ENCODE measurements at regions not wholly inside any gene's neighbourhood (a gene's known extent, or its start where the extent isn't known, plus 50 kb on each side); places are given as distances from the start of the nearest gene placed in this dataset.

GRCh38 chr18:29605365-29605764, 1428.4 kb upstream of the CDH2 start:
- TF ChIP-seq CTCF (optimal IDR thresholded peaks at IDR 0.05 in 1 of 3, IDR thresholded peaks at IDR 0.05 in 1 of 3, conservative IDR thresholded peaks at IDR 0.05 in 1 of 3; ENCODE audit: extremely low read depth in 1 of 3, insufficient read depth in 2 of 3, low read length in 3 of 3) (no peak), EZH2 (IDR thresholded peaks at IDR 0.05; ENCODE audit: low read length) (no peak)
- FAIRE-seq: no peak
- no peak overlapping the region for H2AFZ ChIP-seq (ENCODE audit: control insufficient read depth, low read length)

DNA sequence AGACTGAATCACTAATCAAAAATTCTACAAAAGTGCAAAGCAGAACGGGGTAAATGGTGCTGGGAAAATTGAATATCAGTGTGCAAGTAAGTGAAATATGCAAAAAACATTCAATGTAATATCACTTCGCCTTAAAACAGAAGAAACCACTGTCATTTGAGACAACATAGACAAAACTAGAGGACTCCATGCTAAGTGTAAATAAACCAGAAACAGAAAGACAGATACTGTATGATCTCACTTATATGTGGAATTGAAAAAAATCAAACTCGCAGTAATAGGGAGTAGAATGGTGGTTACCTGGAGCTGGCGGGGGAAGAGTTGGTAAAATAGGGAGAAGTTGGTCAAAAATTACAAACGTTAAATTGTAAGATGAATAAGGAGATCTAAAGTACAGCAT, 1420.0 kb upstream of the CDH2 start:
- FAIRE-seq (peak; percentile 46), DNase-seq (ENCODE audit: low read depth, low spot score) (no peak)
- Histone ChIP-seq H2AFZ (ENCODE audit: control insufficient read depth, low read length) (no peak overlapping the region), H4K20me1 (ENCODE audit: control insufficient read depth, extremely low read depth, insufficient read depth, low read length) (no peaks in the 10 kb centered on the region), H3K9me3 (ENCODE audit: control insufficient read depth, low read depth, low read length) (no peaks in the 10 kb centered on the region), H3K36me3 (ENCODE audit: control insufficient read depth in 2 of 2, extremely low read depth in 1 of 2, insufficient read depth in 2 of 2, low read length in 2 of 2) (no peaks in the 10 kb centered on the region), H3K79me2 (ENCODE audit: control insufficient read depth, insufficient read depth, low read length) (no peaks in the 10 kb centered on the region), H3K4me1 (ENCODE audit: control insufficient read depth, extremely low read depth, insufficient read depth, low read length) (no peaks in the 10 kb centered on the region), H3K9me1 (ENCODE audit: control insufficient read depth, extremely low read depth, insufficient read depth, low read length) (no peaks in the 10 kb centered on the region), H3K27ac (ENCODE audit: control insufficient read depth, insufficient read depth, low read length) (no peak overlapping the region), H3K4me3 (ENCODE audit: control insufficient read depth in 2 of 3, extremely low read depth in 1 of 3, insufficient read depth in 2 of 3, low read depth in 1 of 3, low read length in 3 of 3) (no peak overlapping the region), H3K9ac (ENCODE audit: control insufficient read depth, extremely low read depth, insufficient read depth, low read length) (no peak overlapping the region), H3K4me2 (ENCODE audit: control insufficient read depth, extremely low read depth, insufficient read depth, low read depth, low read length) (no peak overlapping the region), H3K27me3 (ENCODE audit: control insufficient read depth, extremely low read depth, insufficient read depth, low read length) (no peaks in the 10 kb centered on the region)
- TF ChIP-seq EZH2 (IDR thresholded peaks at IDR 0.05; ENCODE audit: low read length) (no peak), CTCF (optimal IDR thresholded peaks at IDR 0.05 in 1 of 3, IDR thresholded peaks at IDR 0.05 in 1 of 3, conservative IDR thresholded peaks at IDR 0.05 in 1 of 3; ENCODE audit: extremely low read depth in 1 of 3, insufficient read depth in 2 of 3, low read length in 3 of 3) (no peak)
- dilution Hi-C loops (cut with MboI; ENCODE audit: extremely low pct_ligation_motif_present, low sequenced_read_pairs): no loop called here

More at GRCh38 chr18:29605365-29605764, 1428.4 kb upstream of the CDH2 start:
- no peaks in the 10 kb centered on the region for H3K79me2 ChIP-seq (ENCODE audit: control insufficient read depth, insufficient read depth, low read length)
- no peaks in the 10 kb centered on the region for H3K9me3 ChIP-seq (ENCODE audit: control insufficient read depth, low read depth, low read length)
- dilution Hi-C loops (cut with MboI; ENCODE audit: extremely low pct_ligation_motif_present, low sequenced_read_pairs): no loop called here
- H3K4me3 ChIP-seq (ENCODE audit: control insufficient read depth in 2 of 3, extremely low read depth in 1 of 3, insufficient read depth in 2 of 3, low read depth in 1 of 3, low read length in 3 of 3): no peak overlapping the region
- no peak overlapping the region for H3K9ac ChIP-seq (ENCODE audit: control insufficient read depth, extremely low read depth, insufficient read depth, low read length)
- no peak overlapping the region for H3K27ac ChIP-seq (ENCODE audit: control insufficient read depth, insufficient read depth, low read length)
- no peak overlapping the region for H3K4me2 ChIP-seq (ENCODE audit: control insufficient read depth, extremely low read depth, insufficient read depth, low read depth, low read length)
- no peak for DNase-seq (ENCODE audit: low read depth, low spot score)
- no peaks in the 10 kb centered on the region for H3K9me1 ChIP-seq (ENCODE audit: control insufficient read depth, extremely low read depth, insufficient read depth, low read length)
- H3K4me1 ChIP-seq (ENCODE audit: control insufficient read depth, extremely low read depth, insufficient read depth, low read length): no peaks in the 10 kb centered on the region
- no peaks in the 10 kb centered on the region for H3K27me3 ChIP-seq (ENCODE audit: control insufficient read depth, extremely low read depth, insufficient read depth, low read length)
- no peaks in the 10 kb centered on the region for H4K20me1 ChIP-seq (ENCODE audit: control insufficient read depth, extremely low read depth, insufficient read depth, low read length)
- no peaks in the 10 kb centered on the region for H3K36me3 ChIP-seq (ENCODE audit: control insufficient read depth in 2 of 2, extremely low read depth in 1 of 2, insufficient read depth in 2 of 2, low read length in 2 of 2)

Measured in keratinocyte (primary cell).